HG02588 (cell line): ENCODE measurements at regions not wholly inside any gene's neighbourhood (a gene's known extent, or its start where the extent isn't known, plus 50 kb on each side); places are given as distances from the start of the nearest gene placed in this dataset.

ENCODE experiments used
- ATAC-seq: cut with Tn5 transposase; IDR thresholded peaks from one replicate; pipeline ENCODE4 v1.9.1; 2021; ENCODE audit warnings: mild to moderate bottlenecking, moderate library complexity; ENCODE audit not compliant: unreplicated experiment

- ATAC-seq = no peak
These were observed 236.0 kb upstream of the ZNF462 start for GRCh38 chr9:106626936-106627335.

DNA sequence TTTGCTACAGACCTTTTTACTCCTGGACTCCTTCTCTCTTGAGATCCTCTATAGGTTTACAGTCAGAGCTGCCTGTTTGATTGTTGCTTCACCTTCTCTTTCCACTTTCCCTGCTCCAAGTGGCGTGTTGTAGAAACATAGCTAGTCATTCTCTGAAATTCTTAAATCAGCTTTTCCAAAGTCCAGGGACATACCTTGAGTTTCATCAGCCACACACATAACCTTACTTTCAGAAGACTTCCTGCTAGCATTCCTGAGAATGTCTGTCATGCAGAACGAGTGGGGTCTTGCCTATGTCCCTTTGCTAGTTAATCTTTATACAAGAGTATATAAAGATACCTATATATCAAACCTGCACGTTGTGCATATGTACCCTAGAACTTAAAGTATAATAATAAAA lies 230.3 kb upstream of the ZNF462 start:
- ATAC-seq = no peak

DNA sequence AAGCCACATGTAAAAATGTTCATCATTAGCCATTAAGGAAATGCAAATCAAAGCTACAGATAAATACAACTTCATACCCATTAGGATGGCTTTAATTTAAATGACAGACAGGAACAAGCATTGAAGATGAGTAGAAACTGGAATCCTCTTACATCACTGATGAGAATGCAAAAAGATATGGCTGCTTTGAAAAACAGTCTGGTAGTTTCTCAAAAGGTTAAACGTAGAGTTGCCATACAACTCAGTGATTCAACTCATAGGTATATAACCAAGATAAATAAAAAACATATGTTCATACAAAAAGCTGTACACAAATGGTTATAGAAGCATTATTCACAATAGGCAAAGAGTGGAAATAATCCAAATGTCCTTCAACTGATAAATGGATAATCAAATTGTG lies 228.8 kb upstream of the ZNF462 start:
- ATAC-seq = no peak

DNA sequence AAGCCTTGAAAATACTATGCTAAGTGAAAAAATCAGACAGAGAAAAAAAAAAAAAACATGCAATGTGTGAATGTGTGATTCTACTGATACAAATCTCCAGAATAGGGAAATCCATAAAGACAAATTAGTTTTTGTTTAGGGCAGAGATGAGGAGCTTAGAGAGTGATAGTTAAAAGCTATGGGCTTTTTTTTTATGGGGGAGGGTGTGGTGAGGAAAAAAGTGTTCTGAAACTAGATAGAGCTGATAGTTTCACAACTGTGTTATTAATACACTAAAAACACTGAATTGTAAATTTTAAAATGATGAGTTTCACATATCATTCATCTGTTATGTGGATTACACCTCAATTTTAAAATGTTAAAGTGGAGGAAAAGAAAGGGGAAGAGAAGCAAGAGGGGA lies 228.3 kb upstream of the ZNF462 start:
- no peak for ATAC-seq

DNA sequence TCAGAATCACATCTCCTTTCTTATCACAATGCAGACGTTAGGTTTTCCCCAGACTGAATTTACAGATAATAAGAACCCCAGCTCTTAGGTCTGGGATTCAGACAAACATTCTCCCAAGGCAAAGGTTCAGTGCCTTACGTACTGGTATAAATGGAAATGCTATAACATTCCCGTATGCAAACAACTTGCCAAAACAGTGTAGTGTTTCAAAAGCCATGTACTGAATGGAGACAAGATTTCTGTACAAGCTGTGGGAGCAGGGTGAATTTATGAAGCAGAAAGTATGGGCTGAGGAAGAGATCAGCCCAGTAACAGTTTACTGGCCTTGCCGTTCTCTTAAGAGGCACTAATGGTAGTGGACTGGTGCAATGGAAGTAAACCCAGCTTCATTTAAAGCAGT lies 225.5 kb upstream of the ZNF462 start:
- ATAC-seq = no peak

DNA sequence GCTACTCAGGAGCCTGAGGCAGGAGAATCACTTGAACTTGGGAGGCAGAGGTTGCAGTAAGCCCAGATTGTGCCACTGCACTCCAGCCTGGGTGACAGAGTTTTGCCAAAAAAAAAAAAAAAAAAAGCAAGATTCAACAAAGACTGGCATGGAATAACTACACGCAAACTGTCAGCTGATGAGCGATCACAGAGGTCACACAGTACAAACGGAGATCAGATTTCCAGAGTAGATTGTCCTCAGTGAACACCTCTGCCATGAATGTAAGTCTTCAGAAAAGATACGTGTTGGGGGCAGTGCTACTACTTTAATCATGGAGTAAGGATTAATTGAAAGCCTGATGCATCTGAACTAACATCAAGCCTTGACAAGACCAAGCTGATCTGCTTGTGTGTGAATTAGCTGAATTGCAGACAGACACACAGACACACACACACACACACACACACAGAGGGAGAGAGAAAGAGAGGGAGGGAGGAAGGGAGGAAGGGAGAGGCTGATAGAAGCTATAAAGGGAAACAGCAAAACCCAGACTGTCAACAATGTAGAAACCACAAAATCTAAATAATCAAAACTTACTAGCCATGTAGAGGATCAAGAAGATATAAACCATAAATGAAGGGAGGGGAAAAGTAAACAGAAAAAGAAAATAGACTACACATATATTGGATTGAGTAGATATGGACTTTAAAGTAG lies 222.9 kb upstream of the ZNF462 start:
- no peak for ATAC-seq

DNA sequence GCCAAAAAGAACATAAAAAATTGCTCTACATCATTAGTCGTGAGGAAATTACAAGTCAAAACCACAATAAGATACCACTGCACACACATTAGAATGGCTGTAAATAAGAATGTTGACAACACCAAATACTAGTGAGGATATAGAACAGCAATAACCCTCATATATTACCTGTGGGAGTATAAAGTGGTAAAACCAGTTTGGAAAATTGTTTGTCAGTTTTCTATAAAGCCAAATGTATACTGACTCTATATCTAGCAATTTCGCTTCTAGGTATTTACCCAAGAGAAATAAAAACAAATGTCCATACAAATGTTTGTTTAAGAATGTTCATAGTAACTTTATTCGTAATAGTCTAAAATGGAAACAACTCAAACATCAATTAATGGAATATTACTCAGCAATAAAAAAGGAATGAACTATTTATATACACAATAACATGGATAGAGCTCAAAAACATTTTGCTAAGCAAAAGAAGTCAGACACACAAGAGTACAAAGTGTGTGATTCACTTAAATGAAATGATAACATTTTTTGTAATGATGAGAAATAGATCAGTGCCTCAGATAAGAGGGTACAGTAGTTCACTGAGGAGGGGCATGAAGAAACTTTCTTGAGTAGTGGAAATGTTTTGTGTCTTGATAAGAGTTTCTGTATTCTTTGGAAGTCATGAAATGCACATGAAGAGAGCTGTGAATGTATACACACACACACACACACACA lies 219.6 kb upstream of the ZNF462 start:
- ATAC-seq = no peak

GRCh38 chr9:106644661-106645060 lies 218.3 kb upstream of the ZNF462 start:
- ATAC-seq = no peak

DNA sequence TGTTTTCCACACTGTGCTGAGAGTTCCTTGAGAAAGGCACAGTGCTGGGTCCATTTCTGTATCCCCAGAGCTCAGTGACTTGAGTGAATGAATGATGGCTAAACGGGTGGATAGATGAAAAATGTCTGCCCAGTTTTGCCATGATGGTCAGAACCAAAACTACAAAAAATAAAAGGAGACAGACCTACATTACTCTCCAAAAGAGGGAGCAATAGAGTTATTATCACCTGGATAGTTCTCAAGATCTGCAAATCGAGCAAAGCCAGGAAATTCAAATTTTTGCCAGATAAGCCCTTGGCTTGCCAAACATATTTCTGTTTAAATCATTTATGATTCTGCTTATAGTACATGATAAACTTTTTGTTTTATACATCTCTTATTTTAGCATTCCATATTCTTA lies 214.2 kb upstream of the ZNF462 start:
- no peak for ATAC-seq

DNA sequence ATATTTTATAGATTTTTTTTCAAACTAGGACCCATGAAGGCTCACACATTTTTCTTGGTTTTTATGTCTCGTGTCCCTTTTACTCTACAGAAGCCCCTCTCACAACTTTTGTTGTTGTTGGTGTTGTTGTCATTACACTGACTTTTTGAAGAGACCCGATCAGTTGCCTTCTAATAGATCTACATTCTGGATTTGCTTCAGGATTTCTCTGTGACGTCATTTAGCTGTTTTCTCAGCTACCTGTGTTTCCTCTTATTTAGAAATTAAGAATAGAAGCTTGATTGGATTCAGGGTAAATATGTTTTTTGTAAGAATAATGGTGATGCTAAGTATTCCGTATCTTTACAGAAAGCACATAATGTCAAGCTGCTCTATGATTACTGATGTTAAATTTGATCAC lies 213.3 kb upstream of the ZNF462 start:
- no peak for ATAC-seq

GRCh38 chr9:106653213-106653612 lies 209.8 kb upstream of the ZNF462 start:
- ATAC-seq = no peak

DNA sequence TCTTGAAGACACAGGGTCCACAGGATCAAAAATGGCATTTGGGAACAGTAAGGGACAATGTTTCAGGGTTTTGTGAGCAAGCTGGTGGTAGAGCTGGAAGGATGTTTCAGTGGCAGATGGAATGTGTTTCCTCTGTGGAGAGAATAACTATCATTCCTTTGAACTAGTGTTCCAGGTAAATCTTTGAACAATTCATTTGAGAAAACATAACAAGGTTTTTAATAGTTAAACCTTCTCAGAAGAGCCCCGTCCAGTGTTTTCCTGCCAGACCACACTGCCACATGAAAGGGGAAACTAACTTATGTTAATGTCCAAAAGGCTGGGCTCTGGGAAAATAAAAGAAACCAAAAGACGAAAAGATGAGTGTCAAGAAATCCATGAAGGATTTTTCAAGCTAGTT lies 207.0 kb upstream of the ZNF462 start:
- no peak for ATAC-seq

DNA sequence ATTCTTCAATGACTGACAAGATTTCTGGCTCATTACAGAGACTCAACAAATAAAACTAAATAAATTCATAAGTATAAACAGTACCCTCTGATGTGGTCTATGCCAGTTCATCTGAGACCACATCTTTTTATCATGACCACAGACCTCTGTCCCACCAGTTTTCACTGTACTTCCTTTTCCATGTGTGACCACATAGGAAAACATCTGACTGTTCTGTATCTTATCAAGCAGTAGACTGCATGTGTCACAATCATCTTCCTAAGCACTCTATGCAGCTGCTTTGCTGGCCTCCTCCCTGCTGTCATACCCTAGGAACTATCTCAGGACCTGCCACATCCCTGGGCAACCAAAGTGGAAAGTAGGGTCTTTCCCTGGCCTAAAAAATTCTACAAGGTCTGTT lies 205.0 kb upstream of the ZNF462 start:
- ATAC-seq = no peak

GRCh38 chr9:106668534-106668933 lies 194.4 kb upstream of the ZNF462 start:
- ATAC-seq = no peak

DNA sequence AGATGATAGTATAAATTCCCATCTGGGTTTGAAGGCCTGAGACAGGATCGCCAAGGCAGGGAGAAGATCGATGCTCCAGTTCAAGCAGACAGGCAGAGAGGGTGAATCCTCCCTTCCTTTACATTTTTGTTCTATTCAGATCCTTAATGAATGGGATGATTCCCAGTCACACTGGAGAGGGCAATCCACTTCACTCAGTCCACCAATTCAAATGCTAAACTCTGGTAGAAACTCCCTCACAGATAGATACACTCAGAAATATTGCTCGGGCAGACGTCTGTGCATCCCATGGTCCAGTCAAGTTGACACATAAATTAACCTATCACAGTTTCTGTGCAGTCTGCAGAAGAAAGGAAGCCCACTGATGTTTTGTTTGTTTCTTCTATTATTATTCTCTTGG lies 193.1 kb upstream of the ZNF462 start:
- ATAC-seq = no peak

DNA sequence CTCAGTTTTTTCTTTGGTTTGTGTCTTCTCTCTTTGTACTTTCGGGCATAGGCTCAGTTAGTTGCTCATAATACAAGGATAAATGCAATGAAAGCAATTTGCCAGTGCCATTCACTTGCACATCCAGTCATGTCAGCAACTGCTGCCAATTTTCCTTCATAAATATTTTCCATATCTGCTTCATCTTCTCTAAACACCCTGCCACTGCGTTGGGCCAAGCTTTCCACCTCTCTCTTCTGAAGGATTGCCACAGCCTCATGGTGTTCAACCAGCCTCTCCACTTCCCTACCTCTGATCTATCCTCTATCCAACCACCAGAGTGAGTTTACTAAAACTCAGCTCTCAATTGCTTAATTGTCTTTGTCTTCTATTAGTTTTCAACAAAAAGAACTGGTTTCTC lies 192.5 kb upstream of the ZNF462 start:
- ATAC-seq = no peak

- no peak for ATAC-seq
These were observed 187.2 kb upstream of the ZNF462 start for GRCh38 chr9:106675780-106676179.

DNA sequence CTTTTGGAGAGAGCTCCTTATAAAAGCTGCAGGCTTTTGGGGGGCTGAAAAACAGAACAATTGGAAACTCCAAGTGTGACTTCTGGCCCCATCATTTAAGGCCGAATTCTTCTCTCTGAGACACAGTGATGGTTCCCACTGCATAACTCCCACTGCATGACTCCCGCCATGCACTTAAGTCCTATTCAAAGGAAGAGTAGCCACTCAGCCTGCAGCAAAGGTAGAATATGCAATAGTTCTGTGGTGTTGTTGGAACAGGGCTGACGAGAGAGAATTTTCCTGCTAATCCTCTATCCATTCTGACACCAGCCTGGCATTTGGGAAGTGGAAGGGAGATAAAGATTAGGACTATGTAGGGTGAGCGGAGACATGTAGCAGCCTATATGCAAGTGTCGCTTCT lies 185.6 kb upstream of the ZNF462 start:
- no peak for ATAC-seq

DNA sequence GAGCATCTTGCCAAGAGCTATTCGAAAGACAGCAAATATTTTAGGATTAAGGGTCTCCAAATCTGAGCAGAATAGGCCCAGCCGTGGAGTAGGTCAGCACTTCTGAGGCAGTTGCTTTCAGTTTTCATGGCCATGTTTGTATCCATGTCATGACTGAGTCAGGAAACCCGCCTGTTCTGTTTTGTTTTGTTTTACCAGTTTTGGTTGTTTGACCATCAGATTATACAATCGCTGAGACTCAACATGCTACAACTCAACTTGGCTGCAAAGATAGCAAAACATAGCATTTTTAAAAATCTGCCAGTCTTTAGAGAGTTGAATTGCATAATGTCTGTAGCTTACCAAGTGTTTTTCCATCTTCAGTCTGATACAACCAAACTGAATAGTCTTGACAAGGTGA lies 185.1 kb upstream of the ZNF462 start:
- ATAC-seq = no peak

DNA sequence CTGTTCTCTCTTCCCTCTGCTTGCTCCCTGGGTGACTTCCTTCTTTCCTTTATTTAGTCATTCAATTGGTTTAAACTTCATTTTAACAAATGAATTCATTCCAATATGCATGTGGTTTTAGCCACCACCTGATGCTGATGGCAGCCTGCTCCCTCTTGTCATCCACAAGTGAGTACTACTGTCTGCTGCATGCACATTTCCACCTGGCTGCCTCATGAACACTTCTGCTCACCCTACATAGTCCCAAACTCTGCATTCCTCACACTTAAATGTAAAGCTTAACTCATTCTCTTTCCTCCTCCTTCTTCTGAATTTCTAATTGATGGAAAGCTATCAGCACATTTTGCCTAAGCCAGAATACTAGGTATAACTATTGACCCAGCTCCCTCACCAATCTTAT lies 184.7 kb upstream of the ZNF462 start:
- no peak for ATAC-seq

GRCh38 chr9:106682420-106682819 lies 180.5 kb upstream of the ZNF462 start:
- ATAC-seq = no peak

- ATAC-seq = no peak
These were observed 179.5 kb upstream of the ZNF462 start for GRCh38 chr9:106683454-106683853.
